Keratinocyte (primary cell): ENCODE measurements at regions not wholly inside any gene's neighbourhood (a gene's known extent, or its start where the extent isn't known, plus 50 kb on each side); places are given as distances from the start of the nearest gene placed in this dataset.

Experiments used
- DNase-seq: peaks from one replicate; pipeline ENCODE4 v3.0.0-alpha.2; 2011; ENCODE audit warnings: low read depth, missing footprints, low spot score
- FAIRE-seq: peaks from 2 replicates; lab custom pipeline; 2011; peaks lifted over from hg19 to GRCh38; lab: Jason Lieb, UNC
- H2AFZ ChIP-seq: 2 replicates; pipeline ENCODE4 v1.6.0; 2012; ENCODE audit warnings: low read length, control low read depth, inconsistent platforms; ENCODE audit not compliant: control insufficient read depth
- H3K27ac ChIP-seq: 2 replicates; pipeline ENCODE4 v1.5.1; 2011; ENCODE audit warnings: low read length; ENCODE audit not compliant: control insufficient read depth, insufficient read depth
- H3K27me3 ChIP-seq: 3 replicates; pipeline ENCODE4 v1.6.0; 2011; ENCODE audit warnings: low read length; ENCODE audit not compliant: control insufficient read depth, insufficient read depth; ENCODE audit errors: extremely low read depth
- H3K36me3 ChIP-seq, 2 experiments: 2 replicates in 1 of 2; 3 replicates in 1 of 2; pipeline ENCODE4 v1.5.1; 2011; ENCODE audit warnings: low read length in 2 of 2, mild to moderate bottlenecking in 1 of 2; ENCODE audit not compliant: control insufficient read depth in 2 of 2, insufficient read depth in 2 of 2; ENCODE audit errors: extremely low read depth in 1 of 2
- H3K4me1 ChIP-seq: 3 replicates; pipeline ENCODE4 v1.5.1; 2011; ENCODE audit warnings: low read length; ENCODE audit not compliant: control insufficient read depth, insufficient read depth; ENCODE audit errors: extremely low read depth
- H3K4me2 ChIP-seq: 3 replicates; pipeline ENCODE4 v1.6.0; 2011; ENCODE audit warnings: low read depth, low read length; ENCODE audit not compliant: control insufficient read depth, insufficient read depth; ENCODE audit errors: extremely low read depth
- H3K4me3 ChIP-seq, 3 experiments: fragments of 200-600 bp in 1 of 3; sonication (generic) in 1 of 3; 2 replicates in 2 of 3; 3 replicates in 1 of 3; pipeline ENCODE4 v1.5.1; 2011 to 2016; ENCODE audit warnings: low read length in 3 of 3, mild to moderate bottlenecking in 3 of 3, control low read depth in 2 of 3, inconsistent platforms in 1 of 3, low read depth in 1 of 3, mixed read lengths in 1 of 3, mixed run types in 1 of 3, moderate library complexity in 1 of 3; ENCODE audit not compliant: control insufficient read depth in 2 of 3, insufficient read depth in 2 of 3; ENCODE audit errors: extremely low read depth in 1 of 3
- H3K79me2 ChIP-seq: 2 replicates; pipeline ENCODE4 v1.6.0; 2012; ENCODE audit warnings: low read length; ENCODE audit not compliant: control insufficient read depth, insufficient read depth
- H3K9ac ChIP-seq: 3 replicates; pipeline ENCODE4 v1.6.0; 2011; ENCODE audit warnings: low read length; ENCODE audit not compliant: control insufficient read depth, insufficient read depth; ENCODE audit errors: extremely low read depth
- H3K9me1 ChIP-seq: 3 replicates; pipeline ENCODE4 v1.6.0; 2011; ENCODE audit warnings: low read length; ENCODE audit not compliant: control insufficient read depth, insufficient read depth; ENCODE audit errors: extremely low read depth
- H3K9me3 ChIP-seq: 2 replicates; pipeline ENCODE4 v1.5.1; 2012; ENCODE audit warnings: low read depth, low read length; ENCODE audit not compliant: control insufficient read depth
- H4K20me1 ChIP-seq: 3 replicates; pipeline ENCODE4 v1.6.0; 2011; ENCODE audit warnings: low read length; ENCODE audit not compliant: control insufficient read depth, insufficient read depth; ENCODE audit errors: extremely low read depth
- EZH2 ChIP-seq: IDR thresholded peaks from one replicate; pipeline ENCODE4 v1.6.1; 2012; ENCODE audit warnings: inconsistent platforms, mild to moderate bottlenecking, low read length, moderate library complexity
- dilution Hi-C: fragments of 300-500 bp; cut with MboI; formaldehyde crosslinking; loops from one replicate; pipeline ENCODE4 v1.7.0; 2020; ENCODE audit warnings: low sequenced_read_pairs; ENCODE audit not compliant: extremely low pct_ligation_motif_present
- TF ChIP-seq, protein P1 (sequence below), 3 experiments: IDR thresholded peaks in 1 of 3; conservative IDR thresholded peaks in 1 of 3; optimal IDR thresholded peaks in 1 of 3; 2 replicates in 2 of 3; 3 replicates in 1 of 3; pipeline versions ENCODE3 to v1.5.1; 2011; ENCODE audit warnings: low read length in 3 of 3, mild to moderate bottlenecking in 3 of 3, moderate library complexity in 2 of 3, control low read depth in 1 of 3, inconsistent platforms in 1 of 3; ENCODE audit not compliant: insufficient read depth in 2 of 3; ENCODE audit errors: extremely low read depth in 1 of 3

DNA sequence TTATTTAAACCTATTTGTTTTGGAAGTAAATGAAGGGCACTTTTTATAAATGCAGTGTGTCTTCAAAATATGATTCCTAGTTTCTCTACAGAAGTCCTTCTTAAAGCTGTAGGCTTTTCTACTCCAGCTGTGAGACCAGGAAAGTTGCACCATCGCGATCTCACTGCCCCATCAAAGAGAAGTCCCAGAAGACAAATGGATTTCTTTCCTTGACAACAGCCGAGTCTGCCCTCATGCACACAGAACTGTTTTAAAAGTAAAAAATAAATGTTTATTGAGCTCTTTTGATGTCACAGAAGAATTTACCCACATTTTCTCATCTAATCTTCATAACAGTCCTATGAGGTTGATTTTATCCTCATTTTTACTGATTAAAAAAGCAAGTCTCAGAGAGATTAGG lies 324.4 kb upstream of the NT5E start:
- Histone ChIP-seq H4K20me1 (no peaks in the 10 kb centered on the region), H3K36me3 (no peaks in the 10 kb centered on the region), H3K27ac (no peak overlapping the region), H3K9me1 (no peaks in the 10 kb centered on the region), H3K9ac (no peak overlapping the region), H3K27me3 (no peaks in the 10 kb centered on the region), H3K4me2 (no peak overlapping the region), H3K4me3 (no peak overlapping the region), H2AFZ (no peak overlapping the region), H3K79me2 (no peaks in the 10 kb centered on the region), H3K4me1 (no peaks in the 10 kb centered on the region), H3K9me3 (no peaks in the 10 kb centered on the region)
- DNase-seq, result no peak
- FAIRE-seq, result no peak
- dilution Hi-C loops, result no loop called here
- no peak for TF ChIP-seq EZH2
- TF ChIP-seq, protein P1, sequence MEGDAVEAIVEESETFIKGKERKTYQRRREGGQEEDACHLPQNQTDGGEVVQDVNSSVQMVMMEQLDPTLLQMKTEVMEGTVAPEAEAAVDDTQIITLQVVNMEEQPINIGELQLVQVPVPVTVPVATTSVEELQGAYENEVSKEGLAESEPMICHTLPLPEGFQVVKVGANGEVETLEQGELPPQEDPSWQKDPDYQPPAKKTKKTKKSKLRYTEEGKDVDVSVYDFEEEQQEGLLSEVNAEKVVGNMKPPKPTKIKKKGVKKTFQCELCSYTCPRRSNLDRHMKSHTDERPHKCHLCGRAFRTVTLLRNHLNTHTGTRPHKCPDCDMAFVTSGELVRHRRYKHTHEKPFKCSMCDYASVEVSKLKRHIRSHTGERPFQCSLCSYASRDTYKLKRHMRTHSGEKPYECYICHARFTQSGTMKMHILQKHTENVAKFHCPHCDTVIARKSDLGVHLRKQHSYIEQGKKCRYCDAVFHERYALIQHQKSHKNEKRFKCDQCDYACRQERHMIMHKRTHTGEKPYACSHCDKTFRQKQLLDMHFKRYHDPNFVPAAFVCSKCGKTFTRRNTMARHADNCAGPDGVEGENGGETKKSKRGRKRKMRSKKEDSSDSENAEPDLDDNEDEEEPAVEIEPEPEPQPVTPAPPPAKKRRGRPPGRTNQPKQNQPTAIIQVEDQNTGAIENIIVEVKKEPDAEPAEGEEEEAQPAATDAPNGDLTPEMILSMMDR (optimal IDR thresholded peaks at IDR 0.05 in 1 of 3, IDR thresholded peaks at IDR 0.05 in 1 of 3, conservative IDR thresholded peaks at IDR 0.05 in 1 of 3; ENCODE audit: extremely low read depth in 1 of 3, insufficient read depth in 2 of 3, low read length in 3 of 3), result no peak

GRCh38 chr6:85124472-85125354 lies 325.2 kb upstream of the NT5E start:
- Histone ChIP-seq H3K79me2 (no peaks in the 10 kb centered on the region), H3K4me2 (no peak overlapping the region)
- FAIRE-seq, result no peak

More at GRCh38 chr6:85124472-85125354, 325.2 kb upstream of the NT5E start:
- Histone ChIP-seq H3K4me3 (no peak overlapping the region), H3K27ac (no peak overlapping the region), H3K9ac (no peak overlapping the region), H3K9me3 (no peaks in the 10 kb centered on the region), H3K9me1 (no peaks in the 10 kb centered on the region), H3K36me3 (no peaks in the 10 kb centered on the region), H3K4me1 (no peaks in the 10 kb centered on the region), H2AFZ (no peak overlapping the region), H4K20me1 (no peaks in the 10 kb centered on the region), H3K27me3 (no peaks in the 10 kb centered on the region)
- TF ChIP-seq, protein P1 (optimal IDR thresholded peaks at IDR 0.05 in 1 of 3, IDR thresholded peaks at IDR 0.05 in 1 of 3, conservative IDR thresholded peaks at IDR 0.05 in 1 of 3; ENCODE audit: extremely low read depth in 1 of 3, insufficient read depth in 2 of 3, low read length in 3 of 3), result no peak
- TF ChIP-seq EZH2, result no peak
- dilution Hi-C loops, result no loop called here
- DNase-seq, result no peak
